HEK293 (cell line): ENCODE measurements at regions not wholly inside any gene's neighbourhood (a gene's known extent, or its start where the extent isn't known, plus 50 kb on each side); places are given as distances from the start of the nearest gene placed in this dataset.
"Not testable (repeated sequence)": the region's sequence is repeated elsewhere in the genome, so short reads cannot be mapped to it uniquely, and the experiment has no call there.

Experiments used
- CTCF ChIA-PET: fragments of 350-600 bp; formaldehyde crosslinking; extraction: SDS; loops from one replicate; lab custom pipeline; 2021; ENCODE audit warnings: antibody characterized with exemption; lab: Yijun Ruan, JAX
- POLR2A ChIA-PET: fragments of 300-600 bp; formaldehyde crosslinking; extraction: SDS; loops from one replicate; lab custom pipeline; 2020; ENCODE audit warnings: antibody characterized with exemption, inconsistent platforms; lab: Yijun Ruan, JAX
- H3K27ac ChIP-seq: fragments of 200-500 bp; sonication (Bioruptor generic); 2 replicates; pipeline ENCODE4 v1.5.1; 2014; ENCODE audit warnings: low read depth, low read length, control low read depth, inconsistent platforms; ENCODE audit errors: extremely low read depth
- H3K36me3 ChIP-seq, 2 experiments: fragments of 200-500 bp in 1 of 2; sonication (Bioruptor generic) in 1 of 2; 1 replicate in 1 of 2; 2 replicates in 1 of 2; pipeline ENCODE4 v1.5.1; 2014 to 2017; ENCODE audit warnings: inconsistent platforms in 2 of 2, low read length in 2 of 2; ENCODE audit not compliant: control insufficient read depth in 2 of 2, insufficient read depth in 1 of 2
- H3K4me1 ChIP-seq: fragments of 200-500 bp; sonication (Bioruptor generic); 2 replicates; pipeline ENCODE4 v1.5.1; 2014; ENCODE audit warnings: mild to moderate bottlenecking, low read length, inconsistent platforms; ENCODE audit not compliant: control insufficient read depth, insufficient read depth
- H3K4me3 ChIP-seq: 2 replicates; pipeline ENCODE4 v1.5.1; 2011; ENCODE audit warnings: low read depth, mild to moderate bottlenecking, control low read depth, low read length, moderate library complexity
- H3K9me3 ChIP-seq: fragments of 200-500 bp; sonication (Bioruptor generic); 2 replicates; pipeline ENCODE4 v1.5.1; 2014; ENCODE audit warnings: low read depth, low read length, inconsistent platforms; ENCODE audit not compliant: control insufficient read depth, insufficient read depth
- MEIS1 ChIP-seq: sonication (generic); formaldehyde crosslinking; IDR thresholded peaks from 2 replicates; pipeline ENCODE4 v1.8.1; 2022; ENCODE audit warnings: missing genetic modification reagents, mild to moderate bottlenecking, borderline replicate concordance
- PRDM1 ChIP-seq: fragments of 450-650 bp; formaldehyde crosslinking; IDR thresholded peaks from 2 replicates; pipeline ENCODE4; 2016; ENCODE audit warnings: missing biosample characterization, missing genetic modification characterization
- YY2 ChIP-seq: fragments of 450-650 bp; formaldehyde crosslinking; IDR thresholded peaks from 2 replicates; pipeline ENCODE4 v1.5.1; 2016; ENCODE audit warnings: missing biosample characterization, missing genetic modification characterization
- ZNF132 ChIP-seq: fragments of 450-650 bp; formaldehyde crosslinking; IDR thresholded peaks from 2 replicates; pipeline ENCODE4 v1.5.1; 2017; ENCODE audit warnings: missing biosample characterization, missing genetic modification characterization, borderline replicate concordance
- ZNF248 ChIP-seq: fragments of 450-650 bp; formaldehyde crosslinking; IDR thresholded peaks from 2 replicates; pipeline ENCODE4 v1.5.1; 2017; ENCODE audit warnings: missing biosample characterization, missing genetic modification characterization
- ZNF558 ChIP-seq: fragments of 450-650 bp; formaldehyde crosslinking; IDR thresholded peaks from 2 replicates; pipeline ENCODE4 v1.5.1; 2016; ENCODE audit warnings: missing biosample characterization, missing genetic modification characterization
- ZNF600 ChIP-seq: fragments of 450-650 bp; formaldehyde crosslinking; IDR thresholded peaks from 2 replicates; pipeline ENCODE4 v1.5.1; 2016; ENCODE audit warnings: missing biosample characterization, missing genetic modification characterization
- ZSCAN30 ChIP-seq: fragments of 450-650 bp; IDR thresholded peaks from 2 replicates; pipeline ENCODE4 v1.5.1; 2018; ENCODE audit warnings: missing biosample characterization, mild to moderate bottlenecking, missing genetic modification characterization, moderate library complexity
- TF ChIP-seq, protein P1 (sequence below): fragments of 450-650 bp; formaldehyde crosslinking; IDR thresholded peaks from 2 replicates; pipeline ENCODE4 v1.5.1; 2017; ENCODE audit warnings: missing biosample characterization, missing genetic modification characterization
- TF ChIP-seq, protein P2 (sequence below): fragments of 450-650 bp; IDR thresholded peaks from 2 replicates; pipeline ENCODE4 v1.5.1; 2018; ENCODE audit warnings: missing biosample characterization, missing genetic modification characterization

DNA sequence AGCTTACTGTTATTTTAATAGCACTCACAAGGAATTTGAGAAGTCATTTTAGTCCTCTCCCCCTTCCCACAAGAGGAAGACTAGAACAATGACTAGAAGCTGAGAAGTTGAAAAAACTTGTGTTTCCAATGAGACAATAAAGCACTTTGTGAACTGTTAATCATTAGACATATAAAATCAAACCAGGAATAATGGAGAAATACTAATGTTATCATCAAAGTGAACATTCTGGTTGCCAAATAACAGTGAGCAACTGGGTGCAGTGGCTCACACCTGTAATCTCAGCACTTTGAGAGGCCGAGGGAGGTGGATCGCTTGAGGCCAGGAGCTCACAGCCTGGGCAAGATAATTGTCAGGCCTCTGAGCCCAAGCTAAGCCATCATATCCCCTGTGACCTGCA lies 54.0 kb upstream of the RASAL2 start:
- H3K27ac ChIP-seq = no peak overlapping the region
- H3K36me3 ChIP-seq = no peaks in the 10 kb centered on the region
- no peak overlapping the region for H3K4me3 ChIP-seq
- POLR2A ChIA-PET = no interaction called here
- CTCF ChIA-PET = interaction anchor here (0.7 to 1.4 kb wide), 3 partner anchors 9 to 693 kb away, joined by 3 read pairs; no protein-coding TSS in a partner anchor
- H3K4me1 ChIP-seq = no peaks in the 10 kb centered on the region
- TF ChIP-seq MEIS1 = no peak
- no peak for TF ChIP-seq PRDM1
- TF ChIP-seq, protein P1, sequence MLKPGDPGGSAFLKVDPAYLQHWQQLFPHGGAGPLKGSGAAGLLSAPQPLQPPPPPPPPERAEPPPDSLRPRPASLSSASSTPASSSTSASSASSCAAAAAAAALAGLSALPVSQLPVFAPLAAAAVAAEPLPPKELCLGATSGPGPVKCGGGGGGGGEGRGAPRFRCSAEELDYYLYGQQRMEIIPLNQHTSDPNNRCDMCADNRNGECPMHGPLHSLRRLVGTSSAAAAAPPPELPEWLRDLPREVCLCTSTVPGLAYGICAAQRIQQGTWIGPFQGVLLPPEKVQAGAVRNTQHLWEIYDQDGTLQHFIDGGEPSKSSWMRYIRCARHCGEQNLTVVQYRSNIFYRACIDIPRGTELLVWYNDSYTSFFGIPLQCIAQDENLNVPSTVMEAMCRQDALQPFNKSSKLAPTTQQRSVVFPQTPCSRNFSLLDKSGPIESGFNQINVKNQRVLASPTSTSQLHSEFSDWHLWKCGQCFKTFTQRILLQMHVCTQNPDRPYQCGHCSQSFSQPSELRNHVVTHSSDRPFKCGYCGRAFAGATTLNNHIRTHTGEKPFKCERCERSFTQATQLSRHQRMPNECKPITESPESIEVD (tag by site-specific recombination) = no peak
- TF ChIP-seq ZNF132 (tag by site-specific recombination) = no peak
- TF ChIP-seq ZNF558 (tag by site-specific recombination) = no peak
- no peak for TF ChIP-seq ZSCAN30 (tag by site-specific recombination)
- TF ChIP-seq, protein P2, sequence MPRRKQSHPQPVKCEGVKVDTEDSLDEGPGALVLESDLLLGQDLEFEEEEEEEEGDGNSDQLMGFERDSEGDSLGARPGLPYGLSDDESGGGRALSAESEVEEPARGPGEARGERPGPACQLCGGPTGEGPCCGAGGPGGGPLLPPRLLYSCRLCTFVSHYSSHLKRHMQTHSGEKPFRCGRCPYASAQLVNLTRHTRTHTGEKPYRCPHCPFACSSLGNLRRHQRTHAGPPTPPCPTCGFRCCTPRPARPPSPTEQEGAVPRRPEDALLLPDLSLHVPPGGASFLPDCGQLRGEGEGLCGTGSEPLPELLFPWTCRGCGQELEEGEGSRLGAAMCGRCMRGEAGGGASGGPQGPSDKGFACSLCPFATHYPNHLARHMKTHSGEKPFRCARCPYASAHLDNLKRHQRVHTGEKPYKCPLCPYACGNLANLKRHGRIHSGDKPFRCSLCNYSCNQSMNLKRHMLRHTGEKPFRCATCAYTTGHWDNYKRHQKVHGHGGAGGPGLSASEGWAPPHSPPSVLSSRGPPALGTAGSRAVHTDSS = no peak
- no peak for TF ChIP-seq ZNF248
- no peak for TF ChIP-seq YY2
- no peaks in the 10 kb centered on the region for H3K9me3 ChIP-seq

DNA sequence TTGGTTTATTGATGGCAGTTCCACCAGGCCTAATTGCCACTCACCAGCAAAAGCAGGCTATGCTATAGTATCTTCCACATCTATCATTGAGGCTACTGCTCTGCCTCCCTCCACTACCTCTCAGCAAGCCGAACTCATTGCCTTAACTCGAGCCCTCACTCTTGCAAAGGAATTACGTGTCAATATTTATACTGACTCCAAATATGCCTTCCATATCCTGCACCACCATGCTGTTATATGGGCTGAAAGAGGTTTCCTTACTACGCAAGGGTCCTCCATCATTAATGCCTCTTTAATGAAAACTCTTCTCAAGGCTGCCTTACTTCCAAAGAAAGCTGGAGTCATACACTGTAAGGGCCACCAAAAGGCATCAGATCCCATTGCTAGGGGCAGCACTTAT lies 50.0 kb upstream of the RASAL2 start:
- CTCF ChIA-PET = interaction anchor here (0.6 kb wide), 1 partner anchor 180 kb away, joined by 6 read pairs; no protein-coding TSS in a partner anchor
- H3K4me3 ChIP-seq, POLR2A ChIA-PET, H3K36me3 ChIP-seq, H3K9me3 ChIP-seq, H3K4me1 ChIP-seq, H3K27ac ChIP-seq: not testable (repeated sequence)
- peak; percentile 95 for TF ChIP-seq ZNF600 (tag by site-specific recombination)
